Esophagus muscularis mucosa (tissue), 4 donors: ENCODE measurements at regions not wholly inside any gene's neighbourhood (a gene's known extent, or its start where the extent isn't known, plus 50 kb on each side); places are given as distances from the start of the nearest gene placed in this dataset.

Experiments used
- CTCF ChIP-seq, 3 experiments: fragments of 200-600 bp in 2 of 3; fragments of 450-650 bp in 1 of 3; sonication (generic) in 2 of 3; IDR thresholded peaks; one replicate each; pipeline ENCODE4 v1.5.1; 2017 to 2019; ENCODE audit warnings: antibody characterized with exemption in 3 of 3, mild to moderate bottlenecking in 2 of 3, moderate library complexity in 1 of 3
- EP300 ChIP-seq: sonication (generic); formaldehyde crosslinking; IDR thresholded peaks from one replicate; pipeline ENCODE4 v1.6.1; 2017; ENCODE audit warnings: antibody characterized with exemption
- POLR2A ChIP-seq: fragments of 450-650 bp; IDR thresholded peaks from one replicate; pipeline ENCODE4 v1.6.1; 2017; ENCODE audit warnings: antibody characterized with exemption, moderate library complexity, mild to moderate bottlenecking, low read depth

- TF ChIP-seq CTCF (IDR thresholded peaks at IDR 0.05), result no peak
- TF ChIP-seq POLR2A, result no peak
- no peak for TF ChIP-seq EP300
These were observed 780.2 kb upstream of the WWC1 start for GRCh38 chr5:167511276-167511675.
